ENCODE measurements at regions not wholly inside any gene's neighbourhood (a gene's known extent, or its start where the extent isn't known, plus 50 kb on each side); places are given as distances from the start of the nearest gene placed in this dataset.
A peak's percentile ranks its signal among the peaks of the same experiment; 100 is the strongest.
"Not testable (repeated sequence)": the region's sequence is repeated elsewhere in the genome, so short reads cannot be mapped to it uniquely, and the experiment has no call there.

- DNase-seq: no peak
These were observed 179.7 kb upstream of the ANKRD55 start for GRCh38 chr5:56412601-56413379.

GRCh38 chr5:56410696-56411095, 177.6 kb upstream of the ANKRD55 start:
- DNase-seq: no peak

- DNase-seq: no peak
These were observed 176.4 kb upstream of the ANKRD55 start for GRCh38 chr5:56409331-56410190.

- no peak for DNase-seq
These were observed 173.7 kb upstream of the ANKRD55 start for GRCh38 chr5:56406838-56407237.

- no peak for DNase-seq
These were observed 173.1 kb upstream of the ANKRD55 start for GRCh38 chr5:56406221-56406620.

GRCh38 chr5:56405116-56405908, 172.2 kb upstream of the ANKRD55 start:
- DNase-seq: no peak

- no peak for DNase-seq
These were observed 169.4 kb upstream of the ANKRD55 start for GRCh38 chr5:56402266-56403220.

- not testable (repeated sequence) for DNase-seq
These were observed 164.7 kb upstream of the ANKRD55 start for GRCh38 chr5:56397796-56398195.

GRCh38 chr5:56396634-56397033, 163.5 kb upstream of the ANKRD55 start:
- DNase-seq: no peak

GRCh38 chr5:56389261-56389660, 156.1 kb upstream of the ANKRD55 start:
- no peak for DNase-seq

- no peak for DNase-seq
These were observed 155.3 kb upstream of the ANKRD55 start for GRCh38 chr5:56388229-56388985.

GRCh38 chr5:56386046-56386445, 152.9 kb upstream of the ANKRD55 start:
- no peak for DNase-seq

- no peak for DNase-seq
These were observed 151.1 kb upstream of the ANKRD55 start for GRCh38 chr5:56384186-56384585.

GRCh38 chr5:56383761-56384160, 150.6 kb upstream of the ANKRD55 start:
- DNase-seq: no peak

- no peak for DNase-seq
These were observed 149.8 kb upstream of the ANKRD55 start for GRCh38 chr5:56382896-56383295.

GRCh38 chr5:56377573-56377972, 144.4 kb upstream of the ANKRD55 start:
- DNase-seq: no peak

GRCh38 chr5:56376128-56376527, 143.0 kb upstream of the ANKRD55 start:
- no peak for DNase-seq

- peak; percentile 11 for DNase-seq
These were observed 141.9 kb upstream of the ANKRD55 start for GRCh38 chr5:56375011-56375410.

- DNase-seq: not testable (repeated sequence)
These were observed 139.4 kb upstream of the ANKRD55 start for GRCh38 chr5:56372491-56372890.

GRCh38 chr5:56369361-56369811, 136.3 kb upstream of the ANKRD55 start:
- no peak for DNase-seq

GRCh38 chr5:56367748-56368147, 134.6 kb upstream of the ANKRD55 start:
- no peak for DNase-seq
